ENCODE measurements at regions not wholly inside any gene's neighbourhood (a gene's known extent, or its start where the extent isn't known, plus 50 kb on each side); places are given as distances from the start of the nearest gene placed in this dataset.

DNA sequence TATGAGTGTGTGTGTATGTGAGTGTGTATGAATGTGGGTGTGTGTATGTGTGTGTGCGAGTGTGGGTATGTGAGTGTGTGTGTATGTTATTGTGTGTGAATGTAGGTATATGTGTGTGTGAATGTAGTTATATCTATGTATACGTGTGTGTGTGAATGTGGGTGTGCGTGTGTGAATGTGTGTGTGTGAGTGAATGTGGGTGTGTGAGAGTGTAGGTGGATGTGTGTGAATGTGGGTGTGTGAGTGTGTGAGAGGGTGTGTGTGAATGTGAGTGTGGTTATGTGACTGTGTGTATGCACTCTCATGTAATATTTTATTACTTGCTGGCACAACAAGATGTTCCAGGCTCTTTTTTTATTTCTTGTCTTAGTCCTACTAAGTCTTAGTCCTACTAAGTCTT lies 513.4 kb upstream of the B3GAT1 start:
- H3K4me1 ChIP-seq = no peaks in the 10 kb centered on the region
- no peak for DNase-seq
- TF ChIP-seq, protein P1, sequence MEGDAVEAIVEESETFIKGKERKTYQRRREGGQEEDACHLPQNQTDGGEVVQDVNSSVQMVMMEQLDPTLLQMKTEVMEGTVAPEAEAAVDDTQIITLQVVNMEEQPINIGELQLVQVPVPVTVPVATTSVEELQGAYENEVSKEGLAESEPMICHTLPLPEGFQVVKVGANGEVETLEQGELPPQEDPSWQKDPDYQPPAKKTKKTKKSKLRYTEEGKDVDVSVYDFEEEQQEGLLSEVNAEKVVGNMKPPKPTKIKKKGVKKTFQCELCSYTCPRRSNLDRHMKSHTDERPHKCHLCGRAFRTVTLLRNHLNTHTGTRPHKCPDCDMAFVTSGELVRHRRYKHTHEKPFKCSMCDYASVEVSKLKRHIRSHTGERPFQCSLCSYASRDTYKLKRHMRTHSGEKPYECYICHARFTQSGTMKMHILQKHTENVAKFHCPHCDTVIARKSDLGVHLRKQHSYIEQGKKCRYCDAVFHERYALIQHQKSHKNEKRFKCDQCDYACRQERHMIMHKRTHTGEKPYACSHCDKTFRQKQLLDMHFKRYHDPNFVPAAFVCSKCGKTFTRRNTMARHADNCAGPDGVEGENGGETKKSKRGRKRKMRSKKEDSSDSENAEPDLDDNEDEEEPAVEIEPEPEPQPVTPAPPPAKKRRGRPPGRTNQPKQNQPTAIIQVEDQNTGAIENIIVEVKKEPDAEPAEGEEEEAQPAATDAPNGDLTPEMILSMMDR (IDR thresholded peaks at IDR 0.05; ENCODE audit: borderline replicate concordance) = no peak

DNA sequence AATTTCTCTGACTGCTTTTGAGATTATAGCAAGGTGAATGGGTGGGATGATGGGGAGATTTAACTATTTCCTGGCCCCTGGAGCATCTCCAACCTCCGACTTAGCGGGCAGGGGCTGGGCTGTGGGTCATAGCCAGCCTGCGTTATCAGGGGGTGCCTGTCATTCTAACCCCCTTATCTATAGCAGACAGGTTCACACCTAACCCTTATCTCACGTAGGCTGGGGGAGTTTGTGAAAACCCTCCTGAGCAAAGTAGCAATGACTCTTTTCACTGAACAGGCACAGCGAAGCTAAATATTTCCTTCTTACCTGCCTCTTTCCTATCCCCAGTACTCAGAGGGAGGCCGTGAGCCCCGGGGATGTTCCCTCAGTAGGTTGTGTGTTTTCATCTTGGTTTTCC lies 511.4 kb upstream of the B3GAT1 start:
- intact Hi-C loops (cut with micrococcal nuclease) = no loop called here
- TF ChIP-seq, protein P1 (IDR thresholded peaks at IDR 0.05; ENCODE audit: borderline replicate concordance) = no peak
- H3K9me3 ChIP-seq (replicated peaks) = no peaks in the 10 kb centered on the region
- no peak for DNase-seq
- H3K4me1 ChIP-seq = no peaks in the 10 kb centered on the region
- H3K36me3 ChIP-seq = no peaks in the 10 kb centered on the region
- no peak overlapping the region for H3K4me3 ChIP-seq
- peaks cover 65% of the 10 kb centered on the region for H3K27me3 ChIP-seq (ENCODE audit: low read depth)
- no peak overlapping the region for H3K27ac ChIP-seq (replicated peaks)

More for the DNA sequence above, 513.4 kb upstream of the B3GAT1 start:
- Histone ChIP-seq H3K9me3 (replicated peaks) (no peaks in the 10 kb centered on the region), H3K27ac (replicated peaks) (no peak overlapping the region), H3K4me3 (no peak overlapping the region), H3K36me3 (no peaks in the 10 kb centered on the region), H3K27me3 (ENCODE audit: low read depth) (peaks cover 54% of the 10 kb centered on the region)
- intact Hi-C loops (cut with micrococcal nuclease) = no loop called here

DNA sequence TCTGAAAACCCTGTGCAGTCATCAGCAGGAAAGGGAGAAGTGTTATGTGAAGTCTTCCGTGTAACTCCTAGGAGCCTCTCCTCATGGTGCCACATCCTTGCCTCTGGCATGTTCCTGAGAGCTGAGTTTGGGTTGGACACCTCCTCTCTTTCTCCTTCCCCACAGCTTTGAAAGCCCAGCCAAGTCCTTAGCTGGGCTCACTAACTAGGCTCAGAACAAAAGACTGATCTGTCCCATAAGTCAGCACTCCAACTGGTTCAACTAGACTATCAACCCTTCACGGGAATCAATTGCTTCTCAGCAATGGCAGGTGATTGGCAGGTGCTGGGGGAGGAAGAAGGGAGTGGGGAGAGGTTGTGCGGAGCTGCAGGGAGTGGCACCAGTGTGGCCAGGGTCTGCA lies 509.9 kb upstream of the B3GAT1 start:
- H3K9me3 ChIP-seq (replicated peaks) = no peaks in the 10 kb centered on the region
- H3K4me3 ChIP-seq = no peak overlapping the region
- no peak for DNase-seq
- TF ChIP-seq, protein P1 (IDR thresholded peaks at IDR 0.05; ENCODE audit: borderline replicate concordance) = no peak
- no peaks in the 10 kb centered on the region for H3K36me3 ChIP-seq
- H3K27ac ChIP-seq (replicated peaks) = no peak overlapping the region
- H3K27me3 ChIP-seq (ENCODE audit: low read depth) = peaks cover 65% of the 10 kb centered on the region
- H3K4me1 ChIP-seq = no peaks in the 10 kb centered on the region
- intact Hi-C loops (cut with micrococcal nuclease) = no loop called here

DNA sequence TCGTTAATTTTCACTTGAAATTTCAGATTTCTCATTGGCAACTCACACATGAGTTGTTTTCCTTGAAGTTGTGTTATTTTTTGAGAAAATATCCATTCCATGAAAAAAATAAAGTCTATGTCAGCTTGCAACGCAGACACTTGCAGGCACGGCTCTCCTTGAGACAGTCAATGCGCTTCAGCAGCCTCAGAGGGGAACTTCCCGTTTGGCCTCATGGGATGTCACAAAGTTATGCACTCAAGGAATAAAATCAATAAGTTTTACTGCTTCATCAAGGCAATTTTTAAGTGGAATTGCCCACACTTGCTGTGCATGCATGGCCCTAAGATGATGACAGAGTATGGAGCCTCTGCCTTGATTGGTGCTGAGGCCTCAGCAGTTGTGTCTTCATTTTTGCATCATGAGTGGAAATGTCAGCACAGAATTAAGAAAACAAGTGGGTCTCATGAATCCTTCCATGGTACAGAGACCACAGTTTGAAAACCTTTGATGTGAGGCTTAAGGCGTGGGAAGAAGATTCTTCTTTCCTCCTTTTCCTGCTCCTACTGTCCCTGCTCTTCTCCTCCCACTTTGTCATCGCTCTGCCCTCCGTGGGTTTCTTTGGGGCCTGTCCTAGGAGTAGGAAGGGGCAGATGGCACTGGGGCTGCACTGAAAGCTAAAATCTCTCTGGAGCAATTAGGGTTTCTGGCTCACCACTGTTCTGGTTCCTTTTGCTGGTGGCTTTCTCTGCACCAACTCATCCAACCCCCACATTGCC lies 509.0 kb upstream of the B3GAT1 start:
- no peak for DNase-seq
- intact Hi-C loops (cut with micrococcal nuclease) = no loop called here
- TF ChIP-seq, protein P1 (IDR thresholded peaks at IDR 0.05; ENCODE audit: borderline replicate concordance) = no peak

DNA sequence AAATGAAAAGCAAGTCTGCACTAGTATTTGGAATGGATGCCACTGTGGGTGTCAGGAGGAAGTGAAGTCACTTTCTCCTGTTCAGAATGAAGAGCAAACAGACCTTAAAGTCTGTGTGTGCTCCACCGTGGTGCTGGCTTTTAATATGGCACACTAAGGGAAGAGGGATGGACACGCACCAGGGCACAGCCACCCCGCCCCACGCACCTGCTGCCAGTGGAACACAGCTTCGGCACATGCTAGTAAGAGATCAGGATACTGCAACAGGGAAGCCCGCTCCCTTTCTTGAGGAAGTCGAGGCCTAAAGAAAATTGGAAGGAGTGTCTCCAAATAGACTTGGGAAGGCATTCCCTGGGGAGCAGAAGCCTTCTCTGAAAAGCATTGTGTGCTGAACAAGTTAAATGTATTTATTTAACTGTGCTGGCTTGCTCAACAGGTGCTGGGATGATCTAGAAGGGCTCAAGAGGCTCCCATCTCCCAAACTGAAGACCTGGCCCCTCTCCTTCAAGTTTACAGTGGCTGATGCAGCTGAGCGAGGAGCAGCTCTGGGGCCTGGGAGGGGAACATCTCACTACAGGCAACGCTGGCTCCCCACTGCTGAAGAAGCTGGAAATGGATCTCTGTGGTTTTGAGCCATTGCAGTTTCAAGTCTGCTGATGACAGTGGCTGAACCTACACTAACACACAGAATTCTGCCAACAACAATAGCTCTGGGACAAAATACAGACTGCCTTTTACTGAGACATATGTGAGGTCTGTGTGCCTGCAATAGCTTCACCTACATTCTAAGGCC lies 504.6 kb upstream of the B3GAT1 start:
- Histone ChIP-seq H3K27ac (replicated peaks) (no peak overlapping the region), H3K4me3 (no peak overlapping the region)

More for the DNA sequence above, 509.0 kb upstream of the B3GAT1 start:
- Histone ChIP-seq H3K4me3 (no peak overlapping the region), H3K27ac (replicated peaks) (no peak overlapping the region), H3K27me3 (ENCODE audit: low read depth) (peaks cover 70% of the 10 kb centered on the region), H3K36me3 (no peaks in the 10 kb centered on the region), H3K4me1 (no peaks in the 10 kb centered on the region), H3K9me3 (replicated peaks) (no peaks in the 10 kb centered on the region)

More for the DNA sequence above, 504.6 kb upstream of the B3GAT1 start:
- Histone ChIP-seq H3K4me1 (no peaks in the 10 kb centered on the region), H3K9me3 (replicated peaks) (no peaks in the 10 kb centered on the region), H3K36me3 (no peaks in the 10 kb centered on the region), H3K27me3 (ENCODE audit: low read depth) (peaks cover 47% of the 10 kb centered on the region)
- TF ChIP-seq, protein P1 (IDR thresholded peaks at IDR 0.05; ENCODE audit: borderline replicate concordance) = no peak
- DNase-seq = no peak
- intact Hi-C loops (cut with micrococcal nuclease) = no loop called here

Measured in left ventricle myocardium inferior (tissue), 1 donor.